Stimulated activated CD8-positive, alpha-beta memory T cell treated with anti-CD3 and anti-CD28 coated beads, Interleukin-7, amount 100 ng/mL, for 48 hours (primary cell): ENCODE measurements at regions not wholly inside any gene's neighbourhood (a gene's known extent, or its start where the extent isn't known, plus 50 kb on each side); places are given as distances from the start of the nearest gene placed in this dataset.

ENCODE experiments used
- DNase-seq, 2 donors: peaks; one replicate each; pipeline ENCODE4 v3.0.0-alpha.2; 2020; ENCODE audit warnings: low read depth in 1 of 2; ENCODE audit errors: extremely low read depth in 1 of 2

DNA sequence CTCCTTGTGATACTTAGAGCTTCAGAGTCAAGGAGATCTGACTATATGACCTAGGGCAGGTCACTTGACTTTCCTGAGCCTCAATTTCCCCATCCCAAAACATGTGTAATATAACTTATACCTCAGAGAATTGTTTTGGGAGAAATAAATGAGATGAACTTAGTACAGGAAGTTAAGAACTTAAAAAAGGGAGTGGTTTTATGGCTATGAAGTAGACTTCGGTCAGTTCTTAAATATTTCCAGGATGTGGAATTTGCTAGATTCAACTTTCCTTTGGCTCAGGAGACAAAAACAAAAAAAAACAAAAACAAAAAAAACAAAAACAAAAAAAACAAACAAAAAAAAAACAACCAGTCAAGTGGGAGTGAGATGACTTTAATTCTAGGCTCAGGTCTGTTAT lies 116.7 kb downstream of the EDEM1 start:
- no peak for DNase-seq

DNA sequence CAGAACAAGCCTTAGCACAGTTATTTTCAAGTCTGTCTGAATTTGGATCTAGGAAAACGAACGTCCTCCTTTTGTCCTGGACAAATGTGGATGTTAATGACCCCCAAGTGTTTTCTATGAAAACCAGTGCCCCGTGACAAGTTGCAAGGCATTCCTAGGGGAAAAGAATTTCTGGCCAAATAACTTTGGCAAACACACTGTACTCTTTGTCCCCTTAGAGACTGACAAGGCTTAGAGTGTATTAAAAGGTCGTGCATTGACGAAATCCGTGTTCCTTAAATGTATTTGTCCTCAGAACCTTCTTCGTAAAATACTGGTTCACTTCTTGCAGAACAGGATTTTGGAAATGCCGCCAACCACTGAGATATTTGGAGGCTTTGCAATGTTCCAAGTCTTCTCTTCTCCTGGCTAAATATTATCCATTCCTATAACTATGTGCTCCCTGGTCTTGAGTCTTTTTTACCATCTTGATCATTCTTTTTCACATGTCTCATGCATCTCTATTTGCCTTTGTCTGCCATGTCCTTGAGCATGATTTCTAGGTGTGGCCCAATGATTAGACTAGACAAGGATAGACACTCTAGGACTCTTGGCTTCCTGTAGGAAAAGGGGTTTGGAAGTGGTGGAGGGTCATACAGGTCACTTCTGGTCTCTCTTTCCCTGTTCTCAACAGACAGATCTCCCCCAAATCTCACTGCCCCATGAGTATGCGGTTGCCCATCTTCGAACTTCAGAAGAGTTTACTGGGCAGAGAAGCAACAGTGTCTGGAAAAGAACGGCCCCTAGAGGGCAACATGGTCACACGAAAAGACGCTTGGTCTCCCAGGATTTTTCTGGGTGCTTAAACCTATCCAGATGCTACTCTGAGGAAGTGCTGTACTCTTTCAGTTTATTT lies 117.5 kb downstream of the EDEM1 start:
- peak in 1 of 2 donors; percentile 26 for DNase-seq

DNA sequence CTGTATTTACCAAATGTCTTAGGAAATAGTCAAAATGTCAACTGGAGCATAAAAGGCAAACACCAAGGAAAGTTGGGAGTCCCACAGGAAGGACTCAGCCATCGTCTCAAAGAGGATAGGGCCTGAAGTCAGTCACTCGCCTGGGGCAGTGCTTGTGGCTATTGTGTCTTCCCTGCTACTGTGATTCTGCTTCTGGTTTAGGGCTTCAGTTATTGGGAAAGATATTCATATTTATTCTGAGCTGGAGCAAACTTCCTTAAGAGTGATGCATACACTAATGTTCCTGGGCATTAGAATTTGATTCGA lies 118.1 kb downstream of the EDEM1 start:
- DNase-seq = no peak

DNA sequence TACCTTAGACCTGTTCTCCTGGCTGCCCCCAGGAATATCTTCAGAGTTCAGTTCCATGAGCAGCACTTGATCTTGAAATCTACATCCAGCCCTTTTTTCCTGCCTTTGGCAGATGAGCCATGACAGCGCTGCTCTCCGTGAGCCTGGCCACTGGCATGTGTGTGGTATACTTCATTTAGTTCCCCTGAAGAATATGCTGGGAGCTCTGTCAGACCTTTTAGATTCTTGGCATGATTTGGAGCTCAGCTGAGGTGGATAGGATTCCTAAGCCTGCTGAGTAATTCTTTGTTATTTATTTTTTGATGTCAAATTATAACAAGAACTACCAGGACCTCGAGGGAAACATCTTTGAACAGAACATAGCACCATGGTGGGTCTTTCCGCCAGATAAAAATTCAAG lies 121.7 kb downstream of the EDEM1 start:
- no peak for DNase-seq

DNA sequence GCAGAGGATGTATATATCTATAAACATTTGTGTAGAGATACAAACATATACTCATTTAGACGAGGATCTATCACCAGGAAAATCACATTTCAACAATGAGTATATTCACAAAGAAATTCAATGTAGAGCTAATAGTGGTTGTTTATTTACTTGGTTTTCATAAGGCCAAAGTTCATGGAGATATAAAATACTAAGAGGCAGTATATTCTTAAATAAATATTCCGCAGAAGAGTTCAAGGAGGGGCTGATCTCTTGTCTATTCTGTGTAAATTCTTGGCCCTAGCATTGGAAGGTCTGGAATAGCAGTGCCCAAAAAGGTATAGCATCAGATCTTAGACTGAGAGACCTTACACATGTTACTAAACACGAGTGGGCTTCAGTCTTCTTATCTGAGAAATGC lies 122.1 kb downstream of the EDEM1 start:
- no peak for DNase-seq

DNA sequence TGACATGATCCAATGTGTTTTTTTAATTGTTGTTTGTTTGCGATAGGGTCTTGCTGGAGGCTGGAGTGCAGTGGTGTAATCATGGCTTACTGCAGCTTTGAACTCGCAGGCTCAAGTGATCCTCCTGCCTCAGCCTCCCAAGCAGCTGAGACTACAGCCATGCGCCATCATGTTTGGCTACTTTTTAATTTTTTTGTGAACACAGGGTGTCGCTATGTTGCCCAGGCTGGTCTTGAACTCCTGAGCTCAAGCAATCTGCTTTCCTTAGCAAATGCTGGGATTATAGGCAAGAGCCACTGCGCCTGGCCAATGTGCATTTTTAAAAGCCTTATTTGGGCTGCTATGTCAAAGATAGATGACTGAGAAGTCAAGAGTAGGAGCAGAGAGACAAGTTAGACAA lies 123.0 kb downstream of the EDEM1 start:
- DNase-seq = no peak

DNA sequence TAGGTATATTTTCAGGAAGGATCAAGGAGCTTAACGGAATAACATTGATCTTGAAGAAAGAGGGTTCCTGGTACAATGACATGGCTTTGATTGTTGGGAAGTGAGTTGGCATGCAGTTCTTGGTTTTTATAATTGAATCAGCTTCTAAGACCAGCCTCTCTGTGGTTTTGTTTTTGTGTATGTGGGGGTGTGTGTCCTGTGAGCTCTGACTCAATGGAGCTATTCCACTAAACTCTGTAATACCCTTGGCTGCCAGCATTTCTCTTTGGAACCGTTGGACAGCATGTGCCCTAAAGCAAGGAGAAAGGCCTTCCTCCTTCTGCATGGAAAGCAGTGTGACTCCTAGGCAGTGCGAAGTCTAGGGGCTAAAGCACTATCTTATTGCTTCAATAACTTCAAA lies 124.8 kb downstream of the EDEM1 start:
- no peak for DNase-seq

DNA sequence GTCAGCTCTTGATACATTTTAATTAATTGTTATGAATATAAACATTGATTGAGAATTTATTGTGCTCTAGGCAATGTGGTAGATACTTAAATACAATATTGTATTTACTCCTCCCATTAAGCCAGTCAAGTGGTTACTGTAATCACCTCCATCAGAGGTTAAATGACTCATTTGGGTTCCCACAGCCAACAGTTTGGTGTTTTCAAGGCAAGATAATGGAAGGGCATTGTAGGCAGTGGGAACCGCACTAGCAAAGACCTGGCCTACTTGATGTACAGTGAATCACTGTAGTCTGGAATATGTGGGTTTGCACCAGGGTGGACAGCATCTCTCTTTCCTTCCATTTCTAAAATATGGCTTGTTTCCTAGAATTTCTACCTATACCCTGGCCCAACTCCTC lies 127.4 kb downstream of the EDEM1 start:
- DNase-seq = no peak

DNA sequence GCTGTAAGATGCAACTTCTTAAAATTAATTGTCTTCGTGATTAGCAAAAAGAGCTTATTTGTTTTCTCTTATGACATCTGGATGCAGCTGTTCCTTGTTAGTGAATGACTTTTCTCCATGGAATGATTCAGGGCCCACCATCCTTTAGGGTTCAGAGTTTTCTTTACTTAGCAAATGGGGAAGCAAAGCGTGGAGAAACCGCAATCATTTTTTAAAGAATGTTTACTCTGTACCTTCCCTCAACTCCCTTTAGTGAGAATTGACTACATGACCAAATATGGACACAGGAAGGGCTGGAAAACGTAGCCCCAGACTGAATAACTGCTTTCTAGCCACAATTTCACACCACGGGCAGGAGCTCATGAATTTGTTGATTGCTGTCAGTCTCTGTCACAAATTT lies 130.1 kb downstream of the EDEM1 start:
- DNase-seq = no peak

DNA sequence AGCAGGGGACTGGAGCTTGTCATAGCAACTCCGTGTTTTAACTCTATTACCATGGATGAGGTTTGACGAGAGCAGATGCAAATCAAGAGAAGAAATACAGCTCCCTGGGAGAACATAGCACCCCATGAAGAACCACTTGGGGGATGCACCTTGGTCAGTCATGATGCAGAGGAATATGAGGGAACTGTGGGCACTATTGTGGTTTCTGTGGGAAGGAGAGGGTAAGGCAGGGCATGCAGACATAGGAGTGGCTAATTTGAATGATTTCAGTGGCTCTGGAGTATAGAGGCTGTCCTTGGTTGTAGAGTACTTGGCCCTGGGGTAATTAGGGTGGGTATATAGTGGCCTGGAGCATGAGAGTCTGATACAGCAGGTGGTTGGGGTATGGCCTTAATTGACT lies 131.9 kb downstream of the EDEM1 start:
- DNase-seq = no peak

DNA sequence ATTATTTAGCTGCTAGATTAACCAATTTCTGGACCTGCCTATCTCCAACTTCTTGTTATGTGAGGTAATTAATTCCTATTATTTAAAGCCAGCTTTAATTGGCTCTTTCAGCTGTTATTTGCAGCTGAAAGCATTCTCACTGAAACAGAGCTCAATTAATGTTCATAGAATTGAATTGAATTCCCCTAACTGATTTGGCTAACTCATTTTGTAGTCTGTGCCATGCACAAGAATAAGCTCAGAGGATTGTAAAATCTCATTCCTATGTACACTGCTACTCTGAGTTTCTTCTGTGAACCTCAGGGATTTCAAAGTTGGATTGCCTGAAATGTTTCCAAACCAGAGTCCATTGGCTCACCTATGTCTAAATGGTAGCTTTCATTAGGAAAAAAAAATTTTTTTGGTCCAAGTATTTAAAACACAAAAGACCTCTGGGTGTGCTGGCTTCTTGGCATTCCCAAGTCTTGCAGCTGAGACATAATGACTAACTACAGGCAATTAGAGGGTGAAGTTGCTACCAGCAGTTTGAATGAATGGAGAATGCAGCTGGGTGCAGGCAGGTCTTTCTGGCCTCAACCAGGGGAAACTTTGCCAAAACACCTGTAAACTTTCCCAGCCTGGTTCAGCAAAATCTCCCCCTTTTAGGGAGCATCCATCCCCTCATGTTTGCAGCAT lies 134.3 kb downstream of the EDEM1 start:
- DNase-seq = no peak

DNA sequence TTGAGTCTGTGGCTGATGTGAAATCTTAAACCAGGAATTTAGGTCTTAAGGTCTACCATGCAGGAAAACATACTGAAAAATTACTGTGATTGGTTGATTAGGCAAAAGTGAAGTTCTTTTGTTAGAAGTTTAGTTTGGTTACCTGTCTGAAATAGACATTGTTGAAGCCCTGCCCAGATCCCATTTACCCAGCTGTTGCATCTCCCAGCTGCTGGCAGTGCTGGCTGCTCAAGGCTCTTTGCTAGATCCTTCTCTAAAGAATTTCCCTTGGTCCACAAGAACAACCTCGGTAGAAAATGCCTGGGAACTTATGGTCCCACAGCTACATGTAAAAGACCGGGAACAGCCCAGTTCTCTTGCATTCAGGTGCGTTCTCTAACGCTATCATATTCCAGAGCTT lies 137.3 kb downstream of the EDEM1 start:
- no peak for DNase-seq

DNA sequence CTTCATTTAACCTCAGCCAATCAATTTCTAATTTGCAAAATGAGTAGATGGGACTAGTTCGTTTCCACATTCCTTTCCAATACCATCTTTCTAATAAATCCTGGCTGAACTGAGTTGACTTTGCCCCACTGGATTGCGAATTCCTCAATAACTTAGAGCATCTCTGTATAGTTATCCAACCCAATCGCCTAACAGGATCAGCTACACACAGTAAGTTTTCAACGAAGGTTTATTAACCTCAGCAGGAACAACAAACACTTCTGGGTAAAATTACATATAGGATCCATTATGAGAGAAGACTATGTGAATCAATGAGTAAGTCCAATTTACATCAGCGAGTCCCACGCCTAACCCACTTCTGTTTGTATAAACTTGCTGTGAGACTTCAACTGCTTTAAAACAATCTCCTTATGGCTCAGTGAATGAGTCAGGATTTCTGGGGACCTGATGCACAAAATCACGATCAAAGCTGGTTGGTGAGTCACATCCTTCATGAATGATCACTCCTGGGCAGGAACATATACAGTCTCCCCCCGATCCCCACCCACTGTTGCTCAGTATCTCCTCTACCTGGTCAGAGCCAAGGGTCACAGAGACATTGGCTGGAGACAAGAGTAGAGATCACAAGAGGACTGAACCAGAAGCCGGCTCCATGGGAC lies 142.8 kb downstream of the EDEM1 start:
- DNase-seq = peak in 1 of 2 donors; percentile 51

DNA sequence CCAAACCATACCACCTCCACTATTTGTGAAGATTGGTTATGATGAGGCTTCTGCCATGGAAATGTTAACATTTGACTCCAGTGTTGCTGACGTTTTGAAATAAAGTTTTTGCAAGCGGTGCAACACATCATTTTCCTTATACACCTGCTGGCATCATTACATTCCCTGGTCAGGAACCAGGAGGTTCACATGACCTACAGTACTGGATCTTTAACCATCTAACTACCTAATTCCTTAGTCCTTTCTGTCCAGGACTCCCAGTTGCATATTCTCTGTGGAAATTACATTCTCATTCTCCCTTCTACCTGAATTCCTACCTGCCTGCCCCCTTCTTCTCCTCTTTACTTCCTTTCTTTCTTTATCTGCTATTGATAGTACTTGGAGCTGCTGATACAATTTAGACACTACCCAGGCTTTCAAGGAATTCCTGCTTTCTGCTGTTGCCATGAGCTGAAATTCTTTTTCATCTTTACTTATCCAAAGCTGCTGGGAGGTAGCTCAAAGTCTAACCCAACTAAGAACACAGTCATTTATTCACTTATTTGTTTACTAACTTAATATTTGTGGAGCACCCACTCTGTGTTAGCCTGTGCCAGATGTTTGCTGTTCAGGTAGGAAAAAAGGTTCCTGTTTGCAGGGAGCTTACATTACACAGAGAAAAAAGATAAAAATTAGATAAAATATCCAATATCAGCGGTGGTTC lies 144.2 kb downstream of the EDEM1 start:
- no peak for DNase-seq

DNA sequence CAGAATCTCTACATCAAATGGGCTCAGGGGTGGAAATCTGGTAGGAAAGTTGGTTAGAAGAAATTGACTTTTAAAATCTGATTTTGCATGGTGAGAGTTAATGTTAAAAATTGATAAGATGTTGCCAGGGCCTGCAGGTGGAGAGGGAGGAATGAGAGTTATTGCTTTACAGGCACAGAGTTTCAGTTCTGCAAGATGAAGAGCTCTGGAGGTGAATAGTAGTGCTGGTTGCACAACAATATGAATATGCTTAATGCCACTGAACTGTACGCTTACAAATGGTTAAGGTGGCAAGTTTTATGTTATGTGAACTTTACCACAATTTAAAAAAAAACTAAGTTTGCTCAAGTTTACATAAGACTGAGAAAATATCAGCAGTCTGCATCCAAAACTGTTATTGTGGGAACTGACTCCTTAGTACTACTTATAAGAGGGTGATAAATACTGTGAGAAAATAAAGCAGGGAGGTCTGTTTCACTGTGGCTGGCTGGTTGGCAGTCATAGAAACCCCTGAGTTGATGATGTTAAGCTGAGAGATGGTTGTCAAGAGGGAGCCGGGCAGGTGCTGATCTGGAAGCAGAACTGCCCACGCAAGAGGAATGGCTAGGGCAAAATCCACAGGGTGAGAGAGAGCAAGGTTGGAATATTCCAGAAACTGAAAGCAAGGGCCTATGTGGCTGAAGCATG lies 144.9 kb downstream of the EDEM1 start:
- DNase-seq = no peak

DNA sequence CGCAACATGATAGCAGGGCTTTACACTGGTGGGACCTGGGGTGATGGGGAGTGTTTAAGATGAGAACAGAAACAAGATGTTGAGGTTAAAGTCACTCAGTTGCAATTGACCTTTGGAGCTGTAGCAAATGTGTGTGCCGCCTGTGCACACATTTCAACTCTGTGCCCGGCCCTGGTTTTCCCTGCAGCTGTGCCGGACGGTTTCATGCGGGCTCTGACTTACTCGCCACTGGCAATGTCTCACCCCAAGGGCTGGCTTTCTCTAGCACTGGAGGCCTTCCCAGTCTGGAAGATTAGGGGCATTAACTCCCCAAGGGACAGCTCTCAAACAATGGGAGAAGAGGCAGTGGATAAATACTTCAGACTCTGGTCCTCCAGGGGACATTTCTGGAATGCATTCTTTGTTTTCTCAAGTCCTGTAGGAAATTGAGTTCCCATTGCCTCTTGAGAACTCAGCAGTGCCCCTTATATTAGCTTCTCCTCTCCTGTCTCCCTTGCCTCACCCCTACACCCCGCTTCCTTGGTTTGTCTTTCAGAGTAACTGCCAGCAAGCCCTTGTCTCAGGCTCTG lies 152.5 kb downstream of the EDEM1 start:
- no peak for DNase-seq

DNA sequence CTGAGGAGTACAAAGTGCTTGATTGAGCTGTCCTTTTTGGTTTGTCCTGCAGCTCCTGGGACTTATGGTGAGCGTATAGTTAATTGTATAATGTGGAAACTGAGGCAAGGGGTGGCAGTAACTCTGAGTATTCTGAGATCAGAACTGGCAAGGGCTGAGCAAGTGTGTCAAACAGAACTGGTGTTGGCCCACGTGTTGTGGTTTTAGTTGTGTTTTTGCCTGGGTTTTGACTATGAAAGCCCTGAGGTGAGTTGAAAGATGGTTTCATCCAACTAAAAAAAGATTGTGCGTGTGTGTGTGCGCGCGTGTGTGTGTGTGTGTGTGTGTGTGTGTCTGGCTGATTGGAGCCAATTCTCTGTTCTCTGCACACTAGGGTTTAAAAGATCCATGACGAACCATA lies 154.1 kb downstream of the EDEM1 start:
- no peak for DNase-seq

DNA sequence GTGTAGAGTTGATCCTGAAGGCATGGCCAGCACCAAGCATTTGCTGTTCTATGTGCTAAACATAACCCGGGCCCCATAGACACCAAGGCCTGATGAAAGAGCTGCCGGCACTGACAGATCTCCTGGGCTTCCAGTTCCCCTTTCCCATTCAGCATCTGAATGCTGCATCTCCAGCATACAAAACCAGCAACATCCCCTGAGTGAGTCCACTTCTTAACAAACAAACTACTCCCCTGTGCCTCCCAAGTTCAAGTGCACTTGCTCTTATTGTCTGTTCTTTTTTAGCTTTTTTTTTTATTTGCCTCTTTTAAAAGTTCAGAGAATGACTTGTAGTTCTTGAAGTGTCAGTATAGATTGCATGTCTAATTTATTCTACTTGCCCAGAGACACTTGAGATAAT lies 156.0 kb downstream of the EDEM1 start:
- no peak for DNase-seq

DNA sequence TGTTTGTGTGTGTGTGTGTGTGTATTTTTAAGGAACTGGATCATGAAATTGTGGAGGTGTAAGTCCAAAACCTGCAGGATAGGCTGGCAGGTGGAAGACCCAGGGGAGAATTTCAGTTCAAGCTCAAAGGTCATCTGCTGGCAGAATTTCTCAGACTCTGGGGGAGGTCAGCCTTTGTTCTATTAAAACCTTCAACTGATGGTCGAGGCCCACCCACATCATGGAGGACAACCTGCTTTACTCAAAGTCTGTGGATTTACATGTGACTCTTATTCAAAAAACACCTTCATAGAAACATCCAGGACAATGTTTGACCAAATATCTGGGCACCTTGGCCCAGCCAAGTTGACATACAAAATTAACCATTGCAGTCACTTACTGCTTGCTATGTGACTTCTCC lies 157.2 kb downstream of the EDEM1 start:
- no peak for DNase-seq

DNA sequence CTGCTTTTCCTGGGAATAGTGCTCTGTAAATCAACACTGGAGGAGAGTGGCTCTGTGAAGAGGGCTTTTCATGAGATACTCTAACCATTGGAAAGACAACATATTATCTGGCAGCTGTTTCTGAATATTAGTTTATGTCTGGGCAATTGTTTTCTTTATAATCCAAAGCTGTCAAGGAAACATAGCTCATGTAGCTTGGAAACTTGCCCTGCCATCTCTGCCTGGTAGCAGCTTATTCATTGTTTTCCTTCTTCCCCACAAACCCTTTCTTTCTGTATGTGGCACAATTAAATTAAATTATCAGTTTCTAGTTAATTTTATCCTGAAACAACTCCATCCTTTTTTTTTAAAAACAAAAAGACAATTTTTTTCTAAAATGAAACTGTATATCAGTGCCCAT lies 160.0 kb downstream of the EDEM1 start:
- DNase-seq = no peak
